Astrocyte of the spinal cord (primary cell): ENCODE measurements at regions not wholly inside any gene's neighbourhood (a gene's known extent, or its start where the extent isn't known, plus 50 kb on each side); places are given as distances from the start of the nearest gene placed in this dataset.

Experiments
- DNase-seq: peaks from one replicate; pipeline ENCODE4 v3.0.0; 2011; ENCODE audit warnings: low read depth, low spot score
- H3K4me3 ChIP-seq: 2 replicates; pipeline ENCODE4 v1.5.1; 2011; ENCODE audit warnings: low read depth, mild to moderate bottlenecking, low read length, moderate library complexity
- in situ Hi-C: cut with HindIII; loops from 2 replicates; pipeline ENCODE4 v1.10.0; 2017; ENCODE audit warnings: low sequenced_read_pairs
- TF ChIP-seq, protein P1 (sequence below): IDR thresholded peaks from 2 replicates; pipeline ENCODE4 v1.5.1; 2012; ENCODE audit warnings: low read depth, mild to moderate bottlenecking, low read length, inconsistent platforms

DNA sequence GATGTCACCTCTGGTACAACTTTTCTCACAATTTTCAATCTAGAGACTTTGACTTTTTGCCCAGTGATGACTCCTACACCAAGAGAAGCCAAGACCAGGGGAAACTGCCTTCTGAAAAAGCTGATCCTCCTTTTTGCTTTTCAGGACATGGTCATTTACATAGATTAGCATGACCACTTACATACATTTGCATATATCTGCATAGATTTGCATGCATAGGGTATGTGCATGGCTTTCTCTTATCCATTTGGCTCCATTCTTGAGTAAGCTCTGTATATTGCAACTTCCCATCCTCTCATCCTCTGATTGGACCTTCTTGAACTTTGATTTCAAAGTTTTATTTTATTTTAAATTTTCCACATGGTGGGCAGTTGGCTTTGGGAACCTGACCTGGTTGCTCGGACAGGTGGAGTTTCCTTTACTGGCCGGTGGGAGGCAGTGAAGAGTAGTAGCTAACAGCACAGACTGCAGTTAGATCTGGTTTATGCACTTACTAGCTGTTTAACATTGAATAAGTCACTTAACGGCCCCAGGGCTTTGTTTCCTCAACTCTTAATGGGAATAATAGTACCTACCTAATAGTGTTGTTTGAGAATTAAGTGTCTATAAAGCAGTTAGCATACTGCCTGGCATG, 92.9 kb downstream of the GPR139 start:
- H3K4me3 ChIP-seq: no peak overlapping the region
- in situ Hi-C loops: no loop called here
- no peak for DNase-seq
- TF ChIP-seq, protein P1, sequence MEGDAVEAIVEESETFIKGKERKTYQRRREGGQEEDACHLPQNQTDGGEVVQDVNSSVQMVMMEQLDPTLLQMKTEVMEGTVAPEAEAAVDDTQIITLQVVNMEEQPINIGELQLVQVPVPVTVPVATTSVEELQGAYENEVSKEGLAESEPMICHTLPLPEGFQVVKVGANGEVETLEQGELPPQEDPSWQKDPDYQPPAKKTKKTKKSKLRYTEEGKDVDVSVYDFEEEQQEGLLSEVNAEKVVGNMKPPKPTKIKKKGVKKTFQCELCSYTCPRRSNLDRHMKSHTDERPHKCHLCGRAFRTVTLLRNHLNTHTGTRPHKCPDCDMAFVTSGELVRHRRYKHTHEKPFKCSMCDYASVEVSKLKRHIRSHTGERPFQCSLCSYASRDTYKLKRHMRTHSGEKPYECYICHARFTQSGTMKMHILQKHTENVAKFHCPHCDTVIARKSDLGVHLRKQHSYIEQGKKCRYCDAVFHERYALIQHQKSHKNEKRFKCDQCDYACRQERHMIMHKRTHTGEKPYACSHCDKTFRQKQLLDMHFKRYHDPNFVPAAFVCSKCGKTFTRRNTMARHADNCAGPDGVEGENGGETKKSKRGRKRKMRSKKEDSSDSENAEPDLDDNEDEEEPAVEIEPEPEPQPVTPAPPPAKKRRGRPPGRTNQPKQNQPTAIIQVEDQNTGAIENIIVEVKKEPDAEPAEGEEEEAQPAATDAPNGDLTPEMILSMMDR: peak; percentile 25

DNA sequence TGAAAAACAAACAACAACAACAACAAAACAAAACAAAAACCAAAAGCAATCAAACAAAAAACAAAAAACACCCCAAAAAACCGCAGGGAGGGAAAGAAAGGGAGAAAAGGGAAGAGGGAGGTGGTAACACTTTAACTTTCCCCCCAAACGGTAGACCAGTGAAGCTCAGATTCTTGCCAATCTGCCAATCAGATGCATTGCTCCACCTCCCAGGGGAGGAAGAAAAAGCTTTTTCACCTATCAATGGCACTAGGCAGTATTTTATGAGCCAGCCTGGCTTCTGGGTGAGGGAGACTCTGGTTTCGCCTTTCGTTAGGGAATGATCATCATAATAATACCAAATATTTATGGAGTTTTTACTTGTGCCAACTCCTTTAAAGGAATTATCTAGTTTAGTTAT, 94.1 kb downstream of the GPR139 start:
- no peak overlapping the region for H3K4me3 ChIP-seq
- TF ChIP-seq, protein P1: no peak
- DNase-seq: no peak
- in situ Hi-C loops: no loop called here

DNA sequence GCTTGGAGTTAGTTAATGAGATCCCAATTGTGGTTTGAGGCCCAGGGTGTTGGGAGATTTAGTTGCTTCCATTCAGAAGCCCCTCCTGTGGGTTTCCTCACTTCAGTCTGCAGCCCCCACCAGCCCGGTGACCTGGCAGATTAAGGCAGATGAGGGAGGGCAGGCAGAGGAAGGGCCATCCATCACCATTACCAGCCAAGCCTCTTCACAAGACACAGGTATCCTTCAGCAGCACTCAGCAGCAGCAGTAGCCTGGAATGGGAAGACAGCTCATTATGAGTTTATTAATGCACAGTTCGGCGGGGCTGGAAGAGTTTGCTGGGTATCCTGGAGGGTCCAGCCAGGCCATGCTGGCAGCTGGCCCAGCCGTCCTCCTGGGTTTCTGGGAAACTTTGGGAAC, 90.0 kb upstream of the GPRC5B start:
- no peak for DNase-seq
- H3K4me3 ChIP-seq: no peak overlapping the region
- in situ Hi-C loops: no loop called here
- TF ChIP-seq, protein P1: no peak

DNA sequence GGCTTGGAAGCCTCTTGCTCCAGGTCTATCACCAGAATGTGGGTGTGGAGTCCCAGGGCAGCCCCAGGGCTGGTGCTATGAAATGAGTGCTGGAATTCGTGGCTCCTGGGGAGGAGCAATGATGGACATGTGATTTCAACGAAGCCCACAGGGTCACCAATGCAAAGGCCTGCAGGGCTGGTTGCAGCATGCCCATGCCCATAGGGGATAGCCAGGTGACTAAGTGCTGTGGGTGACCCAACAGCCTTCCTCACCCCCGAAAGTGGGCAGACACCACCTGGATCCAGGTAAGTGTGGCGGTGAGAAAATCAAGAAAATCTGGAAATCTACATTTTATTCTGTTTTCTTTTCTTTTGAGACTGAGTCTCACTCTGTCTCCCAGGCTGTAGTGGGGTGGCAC, 87.5 kb upstream of the GPRC5B start:
- in situ Hi-C loops: no loop called here
- no peak for DNase-seq
- no peak overlapping the region for H3K4me3 ChIP-seq
- TF ChIP-seq, protein P1: no peak

DNA sequence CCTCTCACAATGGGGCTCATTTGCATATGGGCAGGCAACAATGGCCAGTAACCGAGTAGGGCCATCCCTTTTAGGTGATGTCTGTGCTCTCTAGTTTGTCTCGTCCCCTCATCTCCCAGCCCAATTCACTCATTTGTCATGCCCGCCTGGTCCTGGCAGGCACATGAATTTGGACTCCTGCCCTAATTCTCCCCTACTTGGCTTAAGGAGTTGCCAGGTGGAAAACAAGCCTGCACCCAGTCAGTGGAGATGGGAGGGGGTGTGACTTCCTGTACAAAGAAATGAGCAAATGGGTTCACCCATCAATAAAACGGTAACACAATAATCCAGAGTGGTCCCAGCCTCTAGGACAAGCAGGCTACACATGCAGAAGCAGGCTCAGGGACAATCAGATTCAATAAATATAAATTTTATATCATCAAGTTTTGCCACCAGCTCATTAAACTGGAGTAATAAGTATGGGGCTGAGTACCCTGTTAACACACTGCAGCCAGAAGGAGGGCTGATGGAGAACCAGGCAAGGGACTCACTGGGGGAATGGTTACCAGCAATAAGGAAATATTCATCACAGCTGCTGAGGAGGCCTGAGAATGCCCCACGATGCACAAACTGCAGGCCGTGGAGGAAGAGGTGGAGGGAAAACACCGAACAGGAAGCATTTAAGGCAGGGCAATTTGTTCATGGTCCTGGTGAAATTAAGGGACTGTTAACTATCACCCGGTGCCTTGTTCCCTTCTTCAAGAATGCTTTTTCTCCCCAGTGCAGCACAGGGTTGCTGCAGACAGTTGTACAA, 84.4 kb upstream of the GPRC5B start:
- H3K4me3 ChIP-seq: no peak overlapping the region
- TF ChIP-seq, protein P1: no peak
- DNase-seq: no peak
- in situ Hi-C loops: no loop called here

DNA sequence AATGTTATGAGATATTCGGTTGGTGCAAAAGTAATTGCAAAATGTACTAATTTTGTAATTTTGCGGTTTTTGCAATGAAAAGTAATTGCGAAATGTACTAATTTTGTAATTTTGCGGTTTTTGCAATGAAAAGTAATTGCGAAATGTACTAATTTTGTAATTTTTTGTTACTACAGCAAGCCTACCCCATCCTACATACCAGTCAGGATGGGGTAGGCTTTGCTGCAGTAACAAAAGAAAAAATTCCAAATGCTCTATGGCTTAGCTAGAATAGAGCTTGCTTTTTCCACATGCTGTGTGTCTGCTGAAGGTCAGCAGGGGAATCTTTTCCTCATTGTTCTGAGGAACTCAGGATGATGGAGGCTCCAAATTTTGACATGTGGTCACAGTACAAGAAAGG, 83.3 kb upstream of the GPRC5B start:
- TF ChIP-seq, protein P1: no peak
- in situ Hi-C loops: no loop called here

More for the DNA sequence above, 83.3 kb upstream of the GPRC5B start:
- no peak for DNase-seq
- H3K4me3 ChIP-seq: no peak overlapping the region
